ENCODE measurements at regions not wholly inside any gene's neighbourhood (a gene's known extent, or its start where the extent isn't known, plus 50 kb on each side); places are given as distances from the start of the nearest gene placed in this dataset.

GRCh38 chr4:18566970-18567799, 545.6 kb upstream of the LCORL start:
- Histone ChIP-seq H3K27me3 (no peaks in the 10 kb centered on the region), H3K36me3 (no peaks in the 10 kb centered on the region), H3K9me3 (peaks cover 0 to 6% (median 3%) of the 10 kb centered on the region in 4 donors), H3K27ac (no peak overlapping the region), H3K4me1 (peaks cover 0 to 15% (median 2%) of the 10 kb centered on the region in 4 donors), H3K4me3 (no peak overlapping the region)
- 68 to 75% (median 72%) methylated on average over 9 of the region's 9 CpGs for WGBS, 5 donors
- TF ChIP-seq POLR2AphosphoS5 (IDR thresholded peaks at IDR 0.05) (no peak), CTCF (IDR thresholded peaks at IDR 0.05) (no peak), POLR2A (IDR thresholded peaks at IDR 0.05) (no peak), EP300 (IDR thresholded peaks at IDR 0.05) (no peak)
- DNase-seq = peak; percentile 23 to 29
- intact Hi-C loops (cut with DNase I; ENCODE audit: low total_unique reads) = no loop called here

DNA sequence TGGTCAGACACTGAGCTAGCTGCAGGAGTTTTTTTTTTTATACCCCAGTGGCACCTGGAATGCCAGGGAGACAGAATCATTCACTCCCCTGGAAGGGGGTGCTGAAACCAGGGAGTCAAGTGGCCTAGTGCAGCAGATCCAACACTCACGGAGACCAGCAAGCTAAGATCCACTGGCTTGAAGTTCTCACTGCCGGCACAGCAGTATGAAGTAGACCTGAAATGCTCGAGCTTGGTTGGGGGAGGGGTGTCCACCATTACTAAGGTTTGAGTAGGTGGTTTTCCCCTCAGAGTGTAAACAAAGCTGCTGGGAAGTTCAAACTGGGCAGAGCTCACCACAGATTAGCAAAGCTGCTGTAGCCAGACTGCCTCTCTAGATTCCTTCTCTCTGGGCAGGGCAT, 537.9 kb upstream of the LCORL start:
- WGBS, 5 donors = 66 to 91% (median 84%) methylated on average over 3 of the region's 3 CpGs
- H3K4me3 ChIP-seq = no peak overlapping the region
- no peaks in the 10 kb centered on the region for H3K36me3 ChIP-seq
- intact Hi-C loops (cut with DNase I; ENCODE audit: low total_unique reads) = no loop called here
- peaks cover 0 to under 1% (median 0%) of the 10 kb centered on the region in 4 donors for H3K9me3 ChIP-seq
- no peaks in the 10 kb centered on the region for H3K4me1 ChIP-seq
- no peak for DNase-seq
- no peak overlapping the region for H3K27ac ChIP-seq
- no peaks in the 10 kb centered on the region for H3K27me3 ChIP-seq
- TF ChIP-seq CTCF (IDR thresholded peaks at IDR 0.05) = no peak
- TF ChIP-seq EP300 (IDR thresholded peaks at IDR 0.05) = no peak
- no peak for TF ChIP-seq POLR2A (IDR thresholded peaks at IDR 0.05)
- no peak for TF ChIP-seq POLR2AphosphoS5 (IDR thresholded peaks at IDR 0.05)

DNA sequence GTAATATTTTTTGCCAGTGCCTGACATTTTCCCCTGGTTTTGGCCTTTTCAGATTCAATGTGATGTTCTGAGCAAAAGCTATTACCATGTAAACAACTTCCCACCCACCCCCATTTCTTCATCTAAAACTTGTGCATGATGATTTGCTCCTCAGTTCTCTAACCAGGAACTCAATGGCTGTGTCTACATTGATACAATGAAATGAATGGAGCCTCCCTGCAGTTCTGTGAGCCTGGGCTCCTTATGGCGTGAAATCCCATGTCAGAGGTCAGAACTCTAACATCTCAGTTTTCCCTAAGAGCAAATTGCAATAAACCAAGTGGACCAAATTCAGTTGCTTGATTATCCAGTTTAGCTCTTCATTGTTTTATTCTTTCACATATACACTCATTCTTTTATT, 534.8 kb upstream of the LCORL start:
- H3K4me3 ChIP-seq = no peak overlapping the region
- no peaks in the 10 kb centered on the region for H3K9me3 ChIP-seq
- DNase-seq = no peak
- intact Hi-C loops (cut with DNase I; ENCODE audit: low total_unique reads) = no loop called here
- H3K4me1 ChIP-seq = no peaks in the 10 kb centered on the region
- TF ChIP-seq POLR2A (IDR thresholded peaks at IDR 0.05) (no peak), EP300 (IDR thresholded peaks at IDR 0.05) (no peak), CTCF (IDR thresholded peaks at IDR 0.05) (no peak), POLR2AphosphoS5 (IDR thresholded peaks at IDR 0.05) (no peak)
- no peaks in the 10 kb centered on the region for H3K27me3 ChIP-seq
- 86 to 94% (median 90%) methylated on average over 1 of the region's 1 CpG for WGBS, 5 donors
- no peak overlapping the region for H3K27ac ChIP-seq
- H3K36me3 ChIP-seq = no peaks in the 10 kb centered on the region

DNA sequence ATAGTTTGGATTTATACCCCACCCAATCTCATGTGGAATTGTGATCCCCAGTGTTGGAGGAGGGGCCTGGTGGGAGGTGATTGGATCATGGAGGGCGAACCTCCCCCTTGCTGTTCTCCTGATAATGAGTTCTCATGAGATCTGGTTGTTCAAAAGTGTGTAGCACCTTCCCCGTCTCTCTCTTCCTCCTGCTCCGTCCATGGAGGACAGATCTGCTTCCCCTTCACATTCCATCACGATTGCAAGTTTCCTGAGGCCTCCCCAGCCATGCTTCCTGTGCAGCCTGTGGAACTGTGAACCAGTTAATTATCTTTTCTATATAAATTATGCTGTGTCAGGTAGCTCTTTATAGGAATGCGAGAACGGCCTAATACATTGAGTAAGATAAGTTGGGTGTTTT, 518.8 kb upstream of the LCORL start:
- no peaks in the 10 kb centered on the region for H3K4me1 ChIP-seq
- no peak overlapping the region for H3K27ac ChIP-seq
- H3K9me3 ChIP-seq = no peaks in the 10 kb centered on the region
- TF ChIP-seq CTCF (IDR thresholded peaks at IDR 0.05) = no peak
- no peak for TF ChIP-seq POLR2AphosphoS5 (IDR thresholded peaks at IDR 0.05)
- TF ChIP-seq POLR2A (IDR thresholded peaks at IDR 0.05) = no peak
- TF ChIP-seq EP300 (IDR thresholded peaks at IDR 0.05) = no peak
- intact Hi-C loops (cut with DNase I; ENCODE audit: low total_unique reads) = no loop called here
- H3K36me3 ChIP-seq = no peaks in the 10 kb centered on the region
- H3K27me3 ChIP-seq = no peaks in the 10 kb centered on the region
- H3K4me3 ChIP-seq = no peak overlapping the region
- no peak for DNase-seq
- 69 to 80% (median 77%) methylated on average over 6 of the region's 6 CpGs for WGBS, 5 donors
